Epithelial cell of prostate (primary cell): ENCODE measurements at regions not wholly inside any gene's neighbourhood (a gene's known extent, or its start where the extent isn't known, plus 50 kb on each side); places are given as distances from the start of the nearest gene placed in this dataset.
A peak's percentile ranks its signal among the peaks of the same experiment; 100 is the strongest.
"Not testable (repeated sequence)": the region's sequence is repeated elsewhere in the genome, so short reads cannot be mapped to it uniquely, and the experiment has no call there.

ENCODE experiments used
- DNase-seq: peaks from one replicate; pipeline ENCODE4 v3.0.0-alpha.2; 2011; ENCODE audit warnings: low read depth, low spot score
- H3K27ac ChIP-seq: fragments of 450-650 bp; 2 replicates; pipeline ENCODE4 v1.5.1; 2017; ENCODE audit warnings: mild to moderate bottlenecking

GRCh38 chr2:234587341-234588053 is 90.6 kb upstream of the ARL4C start:
- no peak overlapping the region for H3K27ac ChIP-seq
- no peak for DNase-seq

GRCh38 chr2:234583331-234583730 is 86.5 kb upstream of the ARL4C start:
- H3K27ac ChIP-seq = no peak overlapping the region
- DNase-seq = no peak

GRCh38 chr2:234580686-234581085 is 83.8 kb upstream of the ARL4C start:
- no peak overlapping the region for H3K27ac ChIP-seq
- no peak for DNase-seq

- DNase-seq = no peak
- H3K27ac ChIP-seq = no peak overlapping the region
These were observed 82.5 kb upstream of the ARL4C start for GRCh38 chr2:234579231-234579962.

- no peak for DNase-seq
- no peak overlapping the region for H3K27ac ChIP-seq
These were observed 81.5 kb upstream of the ARL4C start for GRCh38 chr2:234578389-234578788.

GRCh38 chr2:234577191-234577590 is 80.3 kb upstream of the ARL4C start:
- DNase-seq = no peak
- no peak overlapping the region for H3K27ac ChIP-seq

- H3K27ac ChIP-seq = no peak overlapping the region
- DNase-seq = no peak
These were observed 74.9 kb upstream of the ARL4C start for GRCh38 chr2:234571620-234572407.

GRCh38 chr2:234570476-234570875 is 73.6 kb upstream of the ARL4C start:
- no peak overlapping the region for H3K27ac ChIP-seq
- DNase-seq = no peak

GRCh38 chr2:234569776-234570430 is 73.0 kb upstream of the ARL4C start:
- DNase-seq = no peak
- no peak overlapping the region for H3K27ac ChIP-seq

- no peak overlapping the region for H3K27ac ChIP-seq
- no peak for DNase-seq
These were observed 69.7 kb upstream of the ARL4C start for GRCh38 chr2:234566622-234567021.

- no peak overlapping the region for H3K27ac ChIP-seq
- no peak for DNase-seq
These were observed 69.2 kb upstream of the ARL4C start for GRCh38 chr2:234565842-234566619.

- no peak overlapping the region for H3K27ac ChIP-seq
- no peak for DNase-seq
These were observed 68.3 kb upstream of the ARL4C start for GRCh38 chr2:234565201-234565600.

GRCh38 chr2:234564699-234565098 is 67.8 kb upstream of the ARL4C start:
- no peak overlapping the region for H3K27ac ChIP-seq

GRCh38 chr2:234559609-234560008 is 62.7 kb upstream of the ARL4C start:
- no peak for DNase-seq
- no peak overlapping the region for H3K27ac ChIP-seq

More at GRCh38 chr2:234564699-234565098, 67.8 kb upstream of the ARL4C start:
- no peak for DNase-seq

GRCh38 chr2:234558642-234559041 is 61.8 kb upstream of the ARL4C start:
- DNase-seq = no peak
- H3K27ac ChIP-seq = no peak overlapping the region

- peak overlapping the region; percentile 52 for H3K27ac ChIP-seq
- DNase-seq = peak; percentile 10
These were observed 60.1 kb upstream of the ARL4C start for GRCh38 chr2:234556848-234557573.

GRCh38 chr2:234555616-234556249 is 58.9 kb upstream of the ARL4C start:
- no peak overlapping the region for H3K27ac ChIP-seq
- no peak for DNase-seq

GRCh38 chr2:234555161-234555560 is 58.3 kb upstream of the ARL4C start:
- DNase-seq = no peak
- H3K27ac ChIP-seq = no peak overlapping the region

- not testable (repeated sequence) for DNase-seq, H3K27ac ChIP-seq
These were observed 56.3 kb upstream of the ARL4C start for GRCh38 chr2:234553223-234553622.
